T-helper 17 cell (primary cell): ENCODE measurements at regions not wholly inside any gene's neighbourhood (a gene's known extent, or its start where the extent isn't known, plus 50 kb on each side); places are given as distances from the start of the nearest gene placed in this dataset.

ENCODE experiments used
- ATAC-seq: fragments of 150-1000 bp; cut with Tn5 transposase; 2 replicates; pipeline ENCODE4 v1.10.0; 2021; ENCODE audit warnings: mild to moderate bottlenecking, moderate library complexity
- DNase-seq, 3 donors: peaks; one replicate each; pipeline versions ENCODE4 v3.0.0 to v3.0.0-alpha.2; 2020 to 2021
- H3K9me3 ChIP-seq: one replicate; pipeline ENCODE4 v1.7.0; 2013; ENCODE audit warnings: low read length, mild to moderate bottlenecking; ENCODE audit not compliant: control insufficient read depth, poor library complexity, severe bottlenecking
- H3K27ac Mint-ChIP-seq: one replicate; pipeline ENCODE4 v1.8.0; 2022; ENCODE audit warnings: mild to moderate bottlenecking, moderate library complexity, mixed read lengths
- H3K27me3 Mint-ChIP-seq: one replicate; pipeline ENCODE4 v1.8.0; 2022; ENCODE audit warnings: mixed read lengths
- H3K36me3 Mint-ChIP-seq: one replicate; pipeline ENCODE4 v1.8.0; 2022; ENCODE audit warnings: low read depth, mixed read lengths
- H3K4me1 Mint-ChIP-seq: one replicate; pipeline ENCODE4 v1.8.0; 2022; ENCODE audit warnings: mild to moderate bottlenecking, mixed read lengths
- H3K4me3 Mint-ChIP-seq: one replicate; pipeline ENCODE4 v1.8.0; 2022; ENCODE audit warnings: mild to moderate bottlenecking, moderate library complexity, mixed read lengths

- ATAC-seq (no peak), DNase-seq (no peak)
- H3K36me3 Mint-ChIP-seq = no peaks in the 10 kb centered on the region
- no peak overlapping the region for H3K27ac Mint-ChIP-seq
- H3K9me3 ChIP-seq = no peaks in the 10 kb centered on the region
- H3K4me3 Mint-ChIP-seq = no peak overlapping the region
- H3K27me3 Mint-ChIP-seq = no peaks in the 10 kb centered on the region
- no peaks in the 10 kb centered on the region for H3K4me1 Mint-ChIP-seq
Measured at GRCh38 chr4:136742333-136742732, 790.0 kb downstream of the PCDH18 start.

- DNase-seq (no peak), ATAC-seq (no peak)
- no peaks in the 10 kb centered on the region for H3K36me3 Mint-ChIP-seq
- no peaks in the 10 kb centered on the region for H3K27me3 Mint-ChIP-seq
- no peak overlapping the region for H3K4me3 Mint-ChIP-seq
- H3K4me1 Mint-ChIP-seq = no peaks in the 10 kb centered on the region
- H3K27ac Mint-ChIP-seq = no peak overlapping the region
- H3K9me3 ChIP-seq = no peaks in the 10 kb centered on the region
Measured at GRCh38 chr4:136741468-136741867, 790.8 kb downstream of the PCDH18 start.

GRCh38 chr4:136740326-136740725, 792.0 kb downstream of the PCDH18 start:
- no peaks in the 10 kb centered on the region for H3K36me3 Mint-ChIP-seq
- no peaks in the 10 kb centered on the region for H3K9me3 ChIP-seq
- H3K4me3 Mint-ChIP-seq = no peak overlapping the region
- DNase-seq (no peak), ATAC-seq (no peak)
- no peak overlapping the region for H3K27ac Mint-ChIP-seq
- H3K4me1 Mint-ChIP-seq = no peaks in the 10 kb centered on the region
- H3K27me3 Mint-ChIP-seq = no peaks in the 10 kb centered on the region

- no peaks in the 10 kb centered on the region for H3K27me3 Mint-ChIP-seq
- DNase-seq = no peak
- no peak for ATAC-seq
- H3K27ac Mint-ChIP-seq = no peak overlapping the region
- H3K9me3 ChIP-seq = no peaks in the 10 kb centered on the region
- no peaks in the 10 kb centered on the region for H3K4me1 Mint-ChIP-seq
- H3K4me3 Mint-ChIP-seq = no peak overlapping the region
- H3K36me3 Mint-ChIP-seq = no peaks in the 10 kb centered on the region
Measured at GRCh38 chr4:136737066-136737465, 795.2 kb downstream of the PCDH18 start.

- ATAC-seq (no peak), DNase-seq (no peak)
- no peaks in the 10 kb centered on the region for H3K9me3 ChIP-seq
- no peak overlapping the region for H3K27ac Mint-ChIP-seq
- no peaks in the 10 kb centered on the region for H3K4me1 Mint-ChIP-seq
- no peaks in the 10 kb centered on the region for H3K36me3 Mint-ChIP-seq
- no peaks in the 10 kb centered on the region for H3K27me3 Mint-ChIP-seq
- no peak overlapping the region for H3K4me3 Mint-ChIP-seq
Measured at GRCh38 chr4:136731025-136731424, 801.3 kb downstream of the PCDH18 start.

GRCh38 chr4:136725286-136726081, 806.8 kb downstream of the PCDH18 start:
- DNase-seq = no peak
- Mint-ChIP-seq H3K27me3 (no peaks in the 10 kb centered on the region), H3K36me3 (no peaks in the 10 kb centered on the region), H3K4me3 (no peak overlapping the region), H3K27ac (no peak overlapping the region), H3K4me1 (no peaks in the 10 kb centered on the region)
- H3K9me3 ChIP-seq = no peaks in the 10 kb centered on the region
- no peak for ATAC-seq

GRCh38 chr4:136713140-136713539, 819.2 kb downstream of the PCDH18 start:
- H3K27me3 Mint-ChIP-seq = no peaks in the 10 kb centered on the region
- no peaks in the 10 kb centered on the region for H3K4me1 Mint-ChIP-seq
- H3K36me3 Mint-ChIP-seq = no peaks in the 10 kb centered on the region
- no peaks in the 10 kb centered on the region for H3K9me3 ChIP-seq
- no peak overlapping the region for H3K4me3 Mint-ChIP-seq
- H3K27ac Mint-ChIP-seq = no peak overlapping the region
- ATAC-seq (no peak), DNase-seq (no peak)

- H3K9me3 ChIP-seq = no peaks in the 10 kb centered on the region
- Mint-ChIP-seq H3K36me3 (no peaks in the 10 kb centered on the region), H3K4me3 (no peak overlapping the region), H3K27me3 (no peaks in the 10 kb centered on the region), H3K27ac (no peak overlapping the region), H3K4me1 (no peaks in the 10 kb centered on the region)
- no peak for ATAC-seq
- DNase-seq = no peak
Measured at GRCh38 chr4:136709897-136710296, 822.4 kb downstream of the PCDH18 start.

GRCh38 chr4:136706942-136707341, 825.4 kb downstream of the PCDH18 start:
- Mint-ChIP-seq H3K27ac (no peak overlapping the region), H3K4me1 (no peaks in the 10 kb centered on the region), H3K4me3 (no peak overlapping the region), H3K27me3 (no peaks in the 10 kb centered on the region), H3K36me3 (no peaks in the 10 kb centered on the region)
- no peak for DNase-seq
- no peak for ATAC-seq
- H3K9me3 ChIP-seq = no peaks in the 10 kb centered on the region

- H3K27ac Mint-ChIP-seq = no peak overlapping the region
Measured at GRCh38 chr4:136699905-136700304, 832.4 kb downstream of the PCDH18 start.

GRCh38 chr4:136691607-136692006, 840.7 kb downstream of the PCDH18 start:
- H3K27ac Mint-ChIP-seq = no peak overlapping the region
- H3K36me3 Mint-ChIP-seq = no peaks in the 10 kb centered on the region
- no peaks in the 10 kb centered on the region for H3K27me3 Mint-ChIP-seq
- H3K4me3 Mint-ChIP-seq = no peak overlapping the region
- DNase-seq (no peak), ATAC-seq (no peak)
- H3K9me3 ChIP-seq = no peaks in the 10 kb centered on the region
- H3K4me1 Mint-ChIP-seq = no peaks in the 10 kb centered on the region

More at GRCh38 chr4:136699905-136700304, 832.4 kb downstream of the PCDH18 start:
- no peak for DNase-seq
- Mint-ChIP-seq H3K36me3 (no peaks in the 10 kb centered on the region), H3K4me3 (no peak overlapping the region), H3K4me1 (no peaks in the 10 kb centered on the region), H3K27me3 (no peaks in the 10 kb centered on the region)
- no peaks in the 10 kb centered on the region for H3K9me3 ChIP-seq
- ATAC-seq = no peak

GRCh38 chr4:136690360-136690759, 841.9 kb downstream of the PCDH18 start:
- ATAC-seq (no peak), DNase-seq (no peak)
- H3K9me3 ChIP-seq = no peaks in the 10 kb centered on the region
- no peak overlapping the region for H3K27ac Mint-ChIP-seq
- H3K4me1 Mint-ChIP-seq = no peaks in the 10 kb centered on the region
- H3K4me3 Mint-ChIP-seq = no peak overlapping the region
- no peaks in the 10 kb centered on the region for H3K27me3 Mint-ChIP-seq
- H3K36me3 Mint-ChIP-seq = no peaks in the 10 kb centered on the region

GRCh38 chr4:136687596-136687995, 844.7 kb downstream of the PCDH18 start:
- no peaks in the 10 kb centered on the region for H3K9me3 ChIP-seq
- Mint-ChIP-seq H3K27me3 (no peaks in the 10 kb centered on the region), H3K27ac (no peak overlapping the region), H3K36me3 (no peaks in the 10 kb centered on the region), H3K4me1 (no peaks in the 10 kb centered on the region), H3K4me3 (no peak overlapping the region)
- ATAC-seq (no peak), DNase-seq (no peak)

- H3K4me3 Mint-ChIP-seq = no peak overlapping the region
- H3K27ac Mint-ChIP-seq = no peak overlapping the region
- ATAC-seq (no peak), DNase-seq (no peak)
- no peaks in the 10 kb centered on the region for H3K36me3 Mint-ChIP-seq
- H3K4me1 Mint-ChIP-seq = no peaks in the 10 kb centered on the region
- H3K9me3 ChIP-seq = no peaks in the 10 kb centered on the region
- H3K27me3 Mint-ChIP-seq = no peaks in the 10 kb centered on the region
Measured at GRCh38 chr4:136687118-136687517, 845.2 kb downstream of the PCDH18 start.
